Suprapubic skin (tissue), 3 donors: ENCODE measurements at regions not wholly inside any gene's neighbourhood (a gene's known extent, or its start where the extent isn't known, plus 50 kb on each side); places are given as distances from the start of the nearest gene placed in this dataset.

Source experiments
- CTCF ChIP-seq, 2 donors: fragments of 200-600 bp in 1 of 2; fragments of 450-650 bp in 1 of 2; sonication (generic) in 1 of 2; IDR thresholded peaks; one replicate each; pipeline ENCODE4 v1.5.1; 2016 to 2019; ENCODE audit warnings: antibody characterized with exemption in 2 of 2, mild to moderate bottlenecking in 1 of 2, moderate library complexity in 1 of 2
- EP300 ChIP-seq: sonication (generic); formaldehyde crosslinking; IDR thresholded peaks from one replicate; pipeline ENCODE4 v1.6.1; 2017; ENCODE audit warnings: antibody characterized with exemption

DNA sequence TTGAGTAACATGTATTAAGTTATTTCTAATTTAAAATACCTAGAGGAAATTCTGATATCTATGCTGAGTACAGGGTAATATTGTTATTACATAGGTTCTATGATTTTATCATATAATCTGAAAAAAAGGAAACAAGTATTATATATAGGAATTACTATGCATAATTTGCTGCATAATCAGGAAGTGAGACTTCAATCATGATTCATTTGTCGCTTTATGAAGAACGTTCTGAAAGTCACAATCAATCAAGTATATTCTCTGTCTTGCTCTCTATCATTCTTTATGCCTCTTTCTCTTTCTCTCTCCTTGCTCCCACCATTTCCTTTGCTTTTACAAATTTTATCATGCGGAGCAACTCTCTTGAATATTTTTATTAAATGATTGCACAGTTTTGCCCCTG is 1130.3 kb downstream of the PLA2G4A start:
- no peak for TF ChIP-seq CTCF (IDR thresholded peaks at IDR 0.05)
- no peak for TF ChIP-seq EP300
